K562 (cell line): ENCODE measurements at regions not wholly inside any gene's neighbourhood (a gene's known extent, or its start where the extent isn't known, plus 50 kb on each side); places are given as distances from the start of the nearest gene placed in this dataset.

Source experiments
- KDM5B ChIP-seq: fragments of 200-600 bp; sonication (generic); IDR thresholded peaks from 2 replicates; pipeline ENCODE4 v1.6.1; 2012; ENCODE audit warnings: low read depth, mild to moderate bottlenecking, moderate library complexity, low read length, control low read depth, inconsistent platforms; ENCODE audit not compliant: insufficient replicate concordance
- NBN ChIP-seq: fragments of 450-650 bp; IDR thresholded peaks from 2 replicates; pipeline ENCODE4 v1.6.1; 2016; ENCODE audit warnings: low read depth, mild to moderate bottlenecking
- ZNF121 ChIP-seq: sonication (generic); formaldehyde crosslinking; conservative IDR thresholded peaks from 2 replicates; pipeline ENCODE4 v1.8.0; 2022; ENCODE audit warnings: missing genetic modification reagents
- ZNF584 ChIP-seq: fragments of 200-800 bp; sonication (Bioruptor generic); IDR thresholded peaks from 2 replicates; pipeline ENCODE4 v1.6.1; 2016; ENCODE audit warnings: low read depth, mild to moderate bottlenecking, missing genetic modification characterization, missing compliant biosample characterization
- TF ChIP-seq, protein P1 (sequence below): sonication (generic); formaldehyde crosslinking; IDR thresholded peaks from 2 replicates; pipeline ENCODE4 v1.8.1; 2023; ENCODE audit warnings: missing genetic modification reagents, mild to moderate bottlenecking, borderline replicate concordance
- TF ChIP-seq, protein P2 (sequence below): fragments of 450-650 bp; conservative IDR thresholded peaks from 2 replicates; pipeline ENCODE4 v1.6.1; 2016; ENCODE audit warnings: missing genetic modification characterization, low read depth, mild to moderate bottlenecking, missing compliant biosample characterization, moderate library complexity
- TF ChIP-seq, protein P3 (sequence below), 2 experiments: fragments of 200-800 bp in 1 of 2; sonication (Bioruptor generic) in 1 of 2; sonication (generic) in 1 of 2; formaldehyde crosslinking in 1 of 2; IDR thresholded peaks in 1 of 2; conservative IDR thresholded peaks in 1 of 2; 2 replicates each; pipeline versions ENCODE4 v1.5.0 to v1.6.1; 2016 to 2020; ENCODE audit warnings: missing compliant biosample characterization in 1 of 2, missing genetic modification characterization in 1 of 2, missing genetic modification reagents in 1 of 2
- TF ChIP-seq, protein P4 (sequence below), 2 experiments: IDR thresholded peaks; 2 replicates each; pipeline ENCODE4 v1.6.1; 2012; ENCODE audit warnings: improper control_type of control experiment in 2 of 2, low read depth in 2 of 2, low read length in 2 of 2, borderline replicate concordance in 1 of 2

DNA sequence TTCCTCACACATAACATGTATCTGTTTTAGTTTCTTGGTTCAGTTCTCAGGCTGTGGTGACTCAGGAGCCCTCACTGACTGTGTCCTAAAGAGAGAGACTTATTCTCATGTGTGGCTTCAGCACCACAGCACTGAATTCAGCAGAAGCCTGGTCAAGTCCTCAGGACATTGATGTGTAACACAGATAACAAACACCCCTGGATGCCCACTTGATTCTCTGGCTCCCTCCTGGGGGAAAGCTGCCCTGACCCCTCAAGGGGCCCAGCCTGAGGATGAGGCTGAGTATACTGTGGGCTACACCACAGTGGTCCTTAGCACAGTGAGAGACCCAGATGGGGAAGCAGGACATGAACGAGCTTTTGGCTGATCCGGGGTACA is 87.2 kb upstream of the VPREB1 start (continued):
- TF ChIP-seq, protein P1, sequence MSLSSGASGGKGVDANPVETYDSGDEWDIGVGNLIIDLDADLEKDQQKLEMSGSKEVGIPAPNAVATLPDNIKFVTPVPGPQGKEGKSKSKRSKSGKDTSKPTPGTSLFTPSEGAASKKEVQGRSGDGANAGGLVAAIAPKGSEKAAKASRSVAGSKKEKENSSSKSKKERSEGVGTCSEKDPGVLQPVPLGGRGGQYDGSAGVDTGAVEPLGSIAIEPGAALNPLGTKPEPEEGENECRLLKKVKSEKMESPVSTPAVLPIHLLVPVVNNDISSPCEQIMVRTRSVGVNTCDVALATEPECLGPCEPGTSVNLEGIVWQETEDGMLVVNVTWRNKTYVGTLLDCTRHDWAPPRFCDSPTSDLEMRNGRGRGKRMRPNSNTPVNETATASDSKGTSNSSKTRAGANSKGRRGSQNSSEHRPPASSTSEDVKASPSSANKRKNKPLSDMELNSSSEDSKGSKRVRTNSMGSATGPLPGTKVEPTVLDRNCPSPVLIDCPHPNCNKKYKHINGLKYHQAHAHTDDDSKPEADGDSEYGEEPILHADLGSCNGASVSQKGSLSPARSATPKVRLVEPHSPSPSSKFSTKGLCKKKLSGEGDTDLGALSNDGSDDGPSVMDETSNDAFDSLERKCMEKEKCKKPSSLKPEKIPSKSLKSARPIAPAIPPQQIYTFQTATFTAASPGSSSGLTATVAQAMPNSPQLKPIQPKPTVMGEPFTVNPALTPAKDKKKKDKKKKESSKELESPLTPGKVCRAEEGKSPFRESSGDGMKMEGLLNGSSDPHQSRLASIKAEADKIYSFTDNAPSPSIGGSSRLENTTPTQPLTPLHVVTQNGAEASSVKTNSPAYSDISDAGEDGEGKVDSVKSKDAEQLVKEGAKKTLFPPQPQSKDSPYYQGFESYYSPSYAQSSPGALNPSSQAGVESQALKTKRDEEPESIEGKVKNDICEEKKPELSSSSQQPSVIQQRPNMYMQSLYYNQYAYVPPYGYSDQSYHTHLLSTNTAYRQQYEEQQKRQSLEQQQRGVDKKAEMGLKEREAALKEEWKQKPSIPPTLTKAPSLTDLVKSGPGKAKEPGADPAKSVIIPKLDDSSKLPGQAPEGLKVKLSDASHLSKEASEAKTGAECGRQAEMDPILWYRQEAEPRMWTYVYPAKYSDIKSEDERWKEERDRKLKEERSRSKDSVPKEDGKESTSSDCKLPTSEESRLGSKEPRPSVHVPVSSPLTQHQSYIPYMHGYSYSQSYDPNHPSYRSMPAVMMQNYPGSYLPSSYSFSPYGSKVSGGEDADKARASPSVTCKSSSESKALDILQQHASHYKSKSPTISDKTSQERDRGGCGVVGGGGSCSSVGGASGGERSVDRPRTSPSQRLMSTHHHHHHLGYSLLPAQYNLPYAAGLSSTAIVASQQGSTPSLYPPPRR, result no peak
- TF ChIP-seq, protein P2, sequence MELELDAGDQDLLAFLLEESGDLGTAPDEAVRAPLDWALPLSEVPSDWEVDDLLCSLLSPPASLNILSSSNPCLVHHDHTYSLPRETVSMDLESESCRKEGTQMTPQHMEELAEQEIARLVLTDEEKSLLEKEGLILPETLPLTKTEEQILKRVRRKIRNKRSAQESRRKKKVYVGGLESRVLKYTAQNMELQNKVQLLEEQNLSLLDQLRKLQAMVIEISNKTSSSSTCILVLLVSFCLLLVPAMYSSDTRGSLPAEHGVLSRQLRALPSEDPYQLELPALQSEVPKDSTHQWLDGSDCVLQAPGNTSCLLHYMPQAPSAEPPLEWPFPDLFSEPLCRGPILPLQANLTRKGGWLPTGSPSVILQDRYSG (tag), result no peak
- TF ChIP-seq, protein P3, sequence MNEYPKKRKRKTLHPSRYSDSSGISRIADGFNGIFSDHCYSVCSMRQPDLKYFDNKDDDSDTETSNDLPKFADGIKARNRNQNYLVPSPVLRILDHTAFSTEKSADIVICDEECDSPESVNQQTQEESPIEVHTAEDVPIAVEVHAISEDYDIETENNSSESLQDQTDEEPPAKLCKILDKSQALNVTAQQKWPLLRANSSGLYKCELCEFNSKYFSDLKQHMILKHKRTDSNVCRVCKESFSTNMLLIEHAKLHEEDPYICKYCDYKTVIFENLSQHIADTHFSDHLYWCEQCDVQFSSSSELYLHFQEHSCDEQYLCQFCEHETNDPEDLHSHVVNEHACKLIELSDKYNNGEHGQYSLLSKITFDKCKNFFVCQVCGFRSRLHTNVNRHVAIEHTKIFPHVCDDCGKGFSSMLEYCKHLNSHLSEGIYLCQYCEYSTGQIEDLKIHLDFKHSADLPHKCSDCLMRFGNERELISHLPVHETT (CRISPR knock-in tag; conservative IDR thresholded peaks at IDR 0.05 in 1 of 2, IDR thresholded peaks at IDR 0.05 in 1 of 2), result peak in 1 of 2 experiments; percentile 55; a peak in 1 of 4 replicates
- TF ChIP-seq ZNF121 (CRISPR knock-in tag) (no peak), KDM5B (no peak), NBN (no peak), ZNF584 (CRISPR knock-in tag) (no peak)
- TF ChIP-seq, protein P4, sequence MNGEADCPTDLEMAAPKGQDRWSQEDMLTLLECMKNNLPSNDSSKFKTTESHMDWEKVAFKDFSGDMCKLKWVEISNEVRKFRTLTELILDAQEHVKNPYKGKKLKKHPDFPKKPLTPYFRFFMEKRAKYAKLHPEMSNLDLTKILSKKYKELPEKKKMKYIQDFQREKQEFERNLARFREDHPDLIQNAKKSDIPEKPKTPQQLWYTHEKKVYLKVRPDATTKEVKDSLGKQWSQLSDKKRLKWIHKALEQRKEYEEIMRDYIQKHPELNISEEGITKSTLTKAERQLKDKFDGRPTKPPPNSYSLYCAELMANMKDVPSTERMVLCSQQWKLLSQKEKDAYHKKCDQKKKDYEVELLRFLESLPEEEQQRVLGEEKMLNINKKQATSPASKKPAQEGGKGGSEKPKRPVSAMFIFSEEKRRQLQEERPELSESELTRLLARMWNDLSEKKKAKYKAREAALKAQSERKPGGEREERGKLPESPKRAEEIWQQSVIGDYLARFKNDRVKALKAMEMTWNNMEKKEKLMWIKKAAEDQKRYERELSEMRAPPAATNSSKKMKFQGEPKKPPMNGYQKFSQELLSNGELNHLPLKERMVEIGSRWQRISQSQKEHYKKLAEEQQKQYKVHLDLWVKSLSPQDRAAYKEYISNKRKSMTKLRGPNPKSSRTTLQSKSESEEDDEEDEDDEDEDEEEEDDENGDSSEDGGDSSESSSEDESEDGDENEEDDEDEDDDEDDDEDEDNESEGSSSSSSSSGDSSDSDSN (IDR thresholded peaks at IDR 0.05; ENCODE audit: borderline replicate concordance in 1 of 2, low read depth in 2 of 2, low read length in 2 of 2), result no peak
